ENCODE measurements at regions not wholly inside any gene's neighbourhood (a gene's known extent, or its start where the extent isn't known, plus 50 kb on each side); places are given as distances from the start of the nearest gene placed in this dataset.

GRCh38 chr12:25716842-25717241 lies 163.8 kb upstream of the LMNTD1 start:
- no peaks in the 10 kb centered on the region for H3K36me3 ChIP-seq (ENCODE audit: insufficient read depth, low read length)
- no peak overlapping the region for H3K9ac ChIP-seq (ENCODE audit: low read length)
- H3K27me3 ChIP-seq (ENCODE audit: control insufficient read depth in 1 of 2, insufficient read depth in 2 of 2, low read length in 2 of 2): no peaks in the 10 kb centered on the region
- no peak overlapping the region for H3K4me3 ChIP-seq (ENCODE audit: low read depth in 1 of 2, low read length in 2 of 2)
- no peak overlapping the region for H3K27ac ChIP-seq (ENCODE audit: low read depth, low read length)
- no peaks in the 10 kb centered on the region for H3K9me3 ChIP-seq (ENCODE audit: low read length)
- no peaks in the 10 kb centered on the region for H3K4me1 ChIP-seq (ENCODE audit: insufficient read depth, low read length)

- H3K9ac ChIP-seq (ENCODE audit: low read length): no peak overlapping the region
- H3K27me3 ChIP-seq (ENCODE audit: control insufficient read depth in 1 of 2, insufficient read depth in 2 of 2, low read length in 2 of 2): no peaks in the 10 kb centered on the region
- no peak overlapping the region for H3K27ac ChIP-seq (ENCODE audit: low read depth, low read length)
- H3K9me3 ChIP-seq (ENCODE audit: low read length): no peaks in the 10 kb centered on the region
- H3K4me3 ChIP-seq (ENCODE audit: low read depth in 1 of 2, low read length in 2 of 2): no peak overlapping the region
- no peaks in the 10 kb centered on the region for H3K4me1 ChIP-seq (ENCODE audit: insufficient read depth, low read length)
- H3K36me3 ChIP-seq (ENCODE audit: insufficient read depth, low read length): no peaks in the 10 kb centered on the region
Observed at GRCh38 chr12:25717552-25717951, 164.5 kb upstream of the LMNTD1 start.

GRCh38 chr12:25718081-25718731 lies 165.1 kb upstream of the LMNTD1 start:
- Histone ChIP-seq H3K4me3 (ENCODE audit: low read depth in 1 of 2, low read length in 2 of 2) (no peak overlapping the region), H3K9me3 (ENCODE audit: low read length) (no peaks in the 10 kb centered on the region), H3K27ac (ENCODE audit: low read depth, low read length) (no peak overlapping the region), H3K36me3 (ENCODE audit: insufficient read depth, low read length) (no peaks in the 10 kb centered on the region), H3K9ac (ENCODE audit: low read length) (no peak overlapping the region), H3K4me1 (ENCODE audit: insufficient read depth, low read length) (no peaks in the 10 kb centered on the region), H3K27me3 (ENCODE audit: control insufficient read depth in 1 of 2, insufficient read depth in 2 of 2, low read length in 2 of 2) (no peaks in the 10 kb centered on the region)

GRCh38 chr12:25719505-25719904 lies 166.4 kb upstream of the LMNTD1 start:
- Histone ChIP-seq H3K4me1 (ENCODE audit: insufficient read depth, low read length) (peaks cover 5% of the 10 kb centered on the region), H3K27me3 (ENCODE audit: control insufficient read depth in 1 of 2, insufficient read depth in 2 of 2, low read length in 2 of 2) (no peaks in the 10 kb centered on the region), H3K4me3 (ENCODE audit: low read depth in 1 of 2, low read length in 2 of 2) (no peak overlapping the region), H3K36me3 (ENCODE audit: insufficient read depth, low read length) (no peaks in the 10 kb centered on the region), H3K9me3 (ENCODE audit: low read length) (no peaks in the 10 kb centered on the region), H3K27ac (ENCODE audit: low read depth, low read length) (no peak overlapping the region), H3K9ac (ENCODE audit: low read length) (no peak overlapping the region)

GRCh38 chr12:25723336-25723735 lies 170.3 kb upstream of the LMNTD1 start:
- Histone ChIP-seq H3K9me3 (ENCODE audit: low read length) (no peaks in the 10 kb centered on the region), H3K36me3 (ENCODE audit: insufficient read depth, low read length) (no peaks in the 10 kb centered on the region), H3K27ac (ENCODE audit: low read depth, low read length) (no peak overlapping the region), H3K9ac (ENCODE audit: low read length) (no peak overlapping the region), H3K4me1 (ENCODE audit: insufficient read depth, low read length) (peaks cover 27% of the 10 kb centered on the region), H3K4me3 (ENCODE audit: low read depth in 1 of 2, low read length in 2 of 2) (no peak overlapping the region), H3K27me3 (ENCODE audit: control insufficient read depth in 1 of 2, insufficient read depth in 2 of 2, low read length in 2 of 2) (no peaks in the 10 kb centered on the region)

- Histone ChIP-seq H3K9ac (ENCODE audit: low read length) (no peak overlapping the region), H3K27ac (ENCODE audit: low read depth, low read length) (no peak overlapping the region), H3K9me3 (ENCODE audit: low read length) (no peaks in the 10 kb centered on the region), H3K36me3 (ENCODE audit: insufficient read depth, low read length) (no peaks in the 10 kb centered on the region), H3K4me3 (ENCODE audit: low read depth in 1 of 2, low read length in 2 of 2) (no peak overlapping the region), H3K4me1 (ENCODE audit: insufficient read depth, low read length) (peaks cover 28% of the 10 kb centered on the region), H3K27me3 (ENCODE audit: control insufficient read depth in 1 of 2, insufficient read depth in 2 of 2, low read length in 2 of 2) (no peaks in the 10 kb centered on the region)
Observed at GRCh38 chr12:25723921-25724491, 170.9 kb upstream of the LMNTD1 start.

- no peaks in the 10 kb centered on the region for H3K27me3 ChIP-seq (ENCODE audit: control insufficient read depth in 1 of 2, insufficient read depth in 2 of 2, low read length in 2 of 2)
- H3K36me3 ChIP-seq (ENCODE audit: insufficient read depth, low read length): no peaks in the 10 kb centered on the region
- H3K4me3 ChIP-seq (ENCODE audit: low read depth in 1 of 2, low read length in 2 of 2): no peak overlapping the region
- no peaks in the 10 kb centered on the region for H3K9me3 ChIP-seq (ENCODE audit: low read length)
- H3K9ac ChIP-seq (ENCODE audit: low read length): no peak overlapping the region
- no peak overlapping the region for H3K27ac ChIP-seq (ENCODE audit: low read depth, low read length)
- peaks cover 28% of the 10 kb centered on the region for H3K4me1 ChIP-seq (ENCODE audit: insufficient read depth, low read length)
Observed at GRCh38 chr12:25725470-25725869, 172.4 kb upstream of the LMNTD1 start.

GRCh38 chr12:25725931-25726330 lies 172.8 kb upstream of the LMNTD1 start:
- no peak overlapping the region for H3K9ac ChIP-seq (ENCODE audit: low read length)

GRCh38 chr12:25728056-25728595 lies 175.0 kb upstream of the LMNTD1 start:
- H3K9ac ChIP-seq (ENCODE audit: low read length): no peak overlapping the region
- no peak overlapping the region for H3K27ac ChIP-seq (ENCODE audit: low read depth, low read length)
- no peaks in the 10 kb centered on the region for H3K27me3 ChIP-seq (ENCODE audit: control insufficient read depth in 1 of 2, insufficient read depth in 2 of 2, low read length in 2 of 2)
- H3K4me1 ChIP-seq (ENCODE audit: insufficient read depth, low read length): peaks cover 28% of the 10 kb centered on the region
- H3K36me3 ChIP-seq (ENCODE audit: insufficient read depth, low read length): no peaks in the 10 kb centered on the region
- H3K9me3 ChIP-seq (ENCODE audit: low read length): no peaks in the 10 kb centered on the region
- H3K4me3 ChIP-seq (ENCODE audit: low read depth in 1 of 2, low read length in 2 of 2): no peak overlapping the region

More at GRCh38 chr12:25725931-25726330, 172.8 kb upstream of the LMNTD1 start:
- H3K4me1 ChIP-seq (ENCODE audit: insufficient read depth, low read length): peaks cover 28% of the 10 kb centered on the region
- H3K27ac ChIP-seq (ENCODE audit: low read depth, low read length): no peak overlapping the region
- H3K9me3 ChIP-seq (ENCODE audit: low read length): no peaks in the 10 kb centered on the region
- H3K4me3 ChIP-seq (ENCODE audit: low read depth in 1 of 2, low read length in 2 of 2): no peak overlapping the region
- no peaks in the 10 kb centered on the region for H3K27me3 ChIP-seq (ENCODE audit: control insufficient read depth in 1 of 2, insufficient read depth in 2 of 2, low read length in 2 of 2)
- no peaks in the 10 kb centered on the region for H3K36me3 ChIP-seq (ENCODE audit: insufficient read depth, low read length)

- H3K4me1 ChIP-seq (ENCODE audit: insufficient read depth, low read length): peaks cover 12% of the 10 kb centered on the region
- H3K9me3 ChIP-seq (ENCODE audit: low read length): no peaks in the 10 kb centered on the region
- H3K4me3 ChIP-seq (ENCODE audit: low read depth in 1 of 2, low read length in 2 of 2): no peak overlapping the region
- H3K27ac ChIP-seq (ENCODE audit: low read depth, low read length): no peak overlapping the region
- H3K9ac ChIP-seq (ENCODE audit: low read length): no peak overlapping the region
- no peaks in the 10 kb centered on the region for H3K27me3 ChIP-seq (ENCODE audit: control insufficient read depth in 1 of 2, insufficient read depth in 2 of 2, low read length in 2 of 2)
- no peaks in the 10 kb centered on the region for H3K36me3 ChIP-seq (ENCODE audit: insufficient read depth, low read length)
Observed at GRCh38 chr12:25730489-25731349, 177.6 kb upstream of the LMNTD1 start.

GRCh38 chr12:25733541-25733940 lies 180.5 kb upstream of the LMNTD1 start:
- H3K9ac ChIP-seq (ENCODE audit: low read length): no peak overlapping the region
- no peak overlapping the region for H3K4me3 ChIP-seq (ENCODE audit: low read depth in 1 of 2, low read length in 2 of 2)
- H3K27me3 ChIP-seq (ENCODE audit: control insufficient read depth in 1 of 2, insufficient read depth in 2 of 2, low read length in 2 of 2): no peaks in the 10 kb centered on the region
- no peaks in the 10 kb centered on the region for H3K4me1 ChIP-seq (ENCODE audit: insufficient read depth, low read length)
- no peaks in the 10 kb centered on the region for H3K9me3 ChIP-seq (ENCODE audit: low read length)
- no peak overlapping the region for H3K27ac ChIP-seq (ENCODE audit: low read depth, low read length)
- no peaks in the 10 kb centered on the region for H3K36me3 ChIP-seq (ENCODE audit: insufficient read depth, low read length)

Measured in muscle layer of colon (tissue), 2 donors.